CD4-positive, alpha-beta T cell (primary cell): ENCODE measurements at regions not wholly inside any gene's neighbourhood (a gene's known extent, or its start where the extent isn't known, plus 50 kb on each side); places are given as distances from the start of the nearest gene placed in this dataset.

Source experiments
- ATAC-seq: fragments of 200-7000 bp; cut with Tn5 transposase; one replicate; pipeline ENCODE4 v1.10.0; 2022; ENCODE audit warnings: mild to moderate bottlenecking; ENCODE audit not compliant: poor library complexity
- CTCF ChIA-PET: fragments of 350-600 bp; sonication (Branson Sonifier 250); formaldehyde crosslinking; loops from one replicate; lab custom pipeline; 2021; ENCODE audit warnings: antibody characterized with exemption, inconsistent platforms; lab: Charles Lee
- POLR2A ChIA-PET: fragments of 350-600 bp; sonication (Branson Sonifier 250); formaldehyde crosslinking; loops from one replicate; lab custom pipeline; 2021; ENCODE audit warnings: antibody characterized with exemption, inconsistent platforms; lab: Charles Lee
- DNase-seq, 14 experiments: peaks; one replicate each; pipeline ENCODE4 v3.0.0-alpha.2; 2013 to 2020; ENCODE audit warnings: mixed read lengths in 2 of 14
- H3K27ac ChIP-seq, 2 donors: one replicate each; pipeline versions ENCODE4 v1.5.1 to v1.7.0; 2013; ENCODE audit warnings: low read length in 2 of 2, low read depth in 1 of 2, mild to moderate bottlenecking in 1 of 2
- H3K27me3 ChIP-seq, 2 experiments: 1 replicate in 1 of 2; 2 replicates in 1 of 2; pipeline versions ENCODE4 v1.6.1 to v1.7.0; 2013; ENCODE audit warnings: low read length in 2 of 2, control low read depth in 1 of 2, mild to moderate bottlenecking in 1 of 2, moderate library complexity in 1 of 2; ENCODE audit not compliant: insufficient read depth in 2 of 2, control insufficient read depth in 1 of 2
- H3K36me3 ChIP-seq: one replicate; pipeline ENCODE4 v1.6.1; 2013; ENCODE audit warnings: low read length, control low read depth; ENCODE audit not compliant: insufficient read depth
- H3K4me1 ChIP-seq: one replicate; pipeline ENCODE4 v1.6.1; 2013; ENCODE audit warnings: low read length, control low read depth; ENCODE audit not compliant: insufficient read depth
- H3K4me3 ChIP-seq: one replicate; pipeline ENCODE4 v1.5.1; 2013; ENCODE audit warnings: mild to moderate bottlenecking, low read length, moderate library complexity
- H3K9me3 ChIP-seq, 2 experiments: 1 replicate in 1 of 2; 2 replicates in 1 of 2; pipeline versions ENCODE4 v1.6.1 to v1.7.0; 2013; ENCODE audit warnings: low read length in 2 of 2, mild to moderate bottlenecking in 2 of 2, control low read depth in 1 of 2, moderate library complexity in 1 of 2; ENCODE audit not compliant: control insufficient read depth in 1 of 2, insufficient read depth in 1 of 2
- H3K27ac Mint-ChIP-seq: one replicate; pipeline ENCODE4 v1.8.0; 2020; ENCODE audit warnings: mixed read lengths
- H3K27me3 Mint-ChIP-seq: one replicate; pipeline ENCODE4 v1.8.0; 2021; ENCODE audit warnings: mixed read lengths
- H3K36me3 Mint-ChIP-seq: one replicate; pipeline ENCODE4 v1.8.0; 2021; ENCODE audit warnings: low read depth, mixed read lengths
- H3K4me1 Mint-ChIP-seq: one replicate; pipeline ENCODE4 v1.8.0; 2021; ENCODE audit warnings: low read depth, mixed read lengths
- H3K4me3 Mint-ChIP-seq: one replicate; pipeline ENCODE4 v1.8.0; 2020; ENCODE audit warnings: mild to moderate bottlenecking, mixed read lengths
- H3K9me3 Mint-ChIP-seq: one replicate; pipeline ENCODE4 v1.8.0; 2020; ENCODE audit warnings: mixed read lengths
- intact Hi-C, 2 experiments: fragments of 100-400 bp; cut with DNase I in 1 of 2; cut with micrococcal nuclease in 1 of 2; formaldehyde crosslinking; loops; one replicate each; pipeline versions ENCODE4 v1.15.1 to v1.9.0; 2023 to 2025; cut with DNase I, micrococcal nuclease
- TF ChIP-seq, protein P1 (sequence below): fragments of 200-600 bp; IDR thresholded peaks from one replicate; pipeline ENCODE4 v1.8.0; 2022; ENCODE audit warnings: antibody characterized with exemption, mild to moderate bottlenecking

DNA sequence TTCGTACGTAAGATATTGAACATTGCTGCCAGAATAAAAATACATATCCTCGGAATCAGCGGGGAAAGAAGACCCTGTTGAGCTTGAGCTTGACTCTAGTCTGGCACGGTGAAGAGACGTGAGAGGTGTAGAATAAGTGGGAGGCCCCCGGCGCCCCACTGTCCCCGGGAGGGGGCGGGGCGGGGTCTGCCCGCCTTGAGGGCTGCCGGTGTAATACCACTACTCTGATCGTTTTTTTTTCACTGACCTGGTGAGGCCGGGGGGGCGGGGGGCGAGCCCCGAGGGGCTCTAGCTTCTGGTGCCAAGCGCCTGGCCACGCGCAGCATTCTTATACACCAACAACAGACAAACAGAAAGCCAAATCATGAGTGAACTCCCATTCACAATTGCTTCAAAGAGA lies 324.0 kb upstream of the REG3G start:
- Histone ChIP-seq H3K4me3 (no peak overlapping the region), H3K27ac (no peak overlapping the region), H3K9me3 (peaks cover 0 to 13% of the 10 kb centered on the region in 2 experiments), H3K27me3 (no peaks in the 10 kb centered on the region), H3K4me1 (no peaks in the 10 kb centered on the region), H3K36me3 (no peaks in the 10 kb centered on the region)
- Mint-ChIP-seq H3K9me3 (peaks cover 10% of the 10 kb centered on the region), H3K4me1 (no peaks in the 10 kb centered on the region), H3K27me3 (no peaks in the 10 kb centered on the region), H3K27ac (no peak overlapping the region), H3K4me3 (no peak overlapping the region), H3K36me3 (no peaks in the 10 kb centered on the region)
- intact Hi-C loops, result no loop called here
- DNase-seq, result no peak
- ATAC-seq, result no peak
- ChIA-PET POLR2A (no interaction called here), CTCF (no interaction called here)
- TF ChIP-seq, protein P1, sequence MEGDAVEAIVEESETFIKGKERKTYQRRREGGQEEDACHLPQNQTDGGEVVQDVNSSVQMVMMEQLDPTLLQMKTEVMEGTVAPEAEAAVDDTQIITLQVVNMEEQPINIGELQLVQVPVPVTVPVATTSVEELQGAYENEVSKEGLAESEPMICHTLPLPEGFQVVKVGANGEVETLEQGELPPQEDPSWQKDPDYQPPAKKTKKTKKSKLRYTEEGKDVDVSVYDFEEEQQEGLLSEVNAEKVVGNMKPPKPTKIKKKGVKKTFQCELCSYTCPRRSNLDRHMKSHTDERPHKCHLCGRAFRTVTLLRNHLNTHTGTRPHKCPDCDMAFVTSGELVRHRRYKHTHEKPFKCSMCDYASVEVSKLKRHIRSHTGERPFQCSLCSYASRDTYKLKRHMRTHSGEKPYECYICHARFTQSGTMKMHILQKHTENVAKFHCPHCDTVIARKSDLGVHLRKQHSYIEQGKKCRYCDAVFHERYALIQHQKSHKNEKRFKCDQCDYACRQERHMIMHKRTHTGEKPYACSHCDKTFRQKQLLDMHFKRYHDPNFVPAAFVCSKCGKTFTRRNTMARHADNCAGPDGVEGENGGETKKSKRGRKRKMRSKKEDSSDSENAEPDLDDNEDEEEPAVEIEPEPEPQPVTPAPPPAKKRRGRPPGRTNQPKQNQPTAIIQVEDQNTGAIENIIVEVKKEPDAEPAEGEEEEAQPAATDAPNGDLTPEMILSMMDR, result no peak

DNA sequence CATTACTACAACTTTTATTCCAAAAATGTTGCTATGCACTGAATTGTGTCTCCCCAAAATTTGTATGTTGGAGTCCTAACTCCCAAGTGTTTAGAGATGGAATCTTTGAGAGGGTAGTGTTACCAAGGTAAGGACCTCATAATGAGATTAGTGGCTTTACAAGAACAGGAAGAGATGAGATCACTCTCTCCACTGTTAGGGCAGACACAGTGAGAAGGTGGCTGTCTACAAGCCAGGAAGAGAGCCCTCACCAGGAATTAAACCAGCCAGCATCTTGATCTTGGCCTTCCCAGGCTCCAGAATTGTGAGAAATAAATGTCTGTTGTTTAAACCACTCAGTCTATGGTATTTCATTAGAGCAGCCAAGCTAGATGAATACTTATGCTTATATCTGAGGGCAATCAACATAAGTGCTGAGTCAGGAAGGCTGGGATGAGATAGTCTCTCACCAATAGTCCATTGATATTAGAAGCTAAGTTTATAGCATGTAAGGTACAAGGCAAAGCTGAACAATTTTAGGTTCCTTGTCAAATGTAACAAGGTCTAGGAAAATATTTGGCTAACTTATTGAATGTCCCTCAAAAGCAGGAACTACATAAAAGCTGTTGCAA lies 317.6 kb upstream of the REG3G start:
- H3K36me3 ChIP-seq, result no peaks in the 10 kb centered on the region
- no peak overlapping the region for H3K4me3 ChIP-seq
- Mint-ChIP-seq H3K27ac (no peak overlapping the region), H3K36me3 (no peaks in the 10 kb centered on the region), H3K4me3 (no peak overlapping the region), H3K4me1 (no peaks in the 10 kb centered on the region), H3K27me3 (no peaks in the 10 kb centered on the region), H3K9me3 (peaks cover 2% of the 10 kb centered on the region)
- ATAC-seq, result no peak
- intact Hi-C loops, result no loop called here
- no peak for DNase-seq
- no peak overlapping the region for H3K27ac ChIP-seq
- H3K27me3 ChIP-seq, result no peaks in the 10 kb centered on the region
- POLR2A ChIA-PET, result no interaction called here
- H3K9me3 ChIP-seq, result peaks cover 3 to 5% of the 10 kb centered on the region in 2 experiments
- CTCF ChIA-PET, result no interaction called here
- no peaks in the 10 kb centered on the region for H3K4me1 ChIP-seq
- TF ChIP-seq, protein P1, result no peak

DNA sequence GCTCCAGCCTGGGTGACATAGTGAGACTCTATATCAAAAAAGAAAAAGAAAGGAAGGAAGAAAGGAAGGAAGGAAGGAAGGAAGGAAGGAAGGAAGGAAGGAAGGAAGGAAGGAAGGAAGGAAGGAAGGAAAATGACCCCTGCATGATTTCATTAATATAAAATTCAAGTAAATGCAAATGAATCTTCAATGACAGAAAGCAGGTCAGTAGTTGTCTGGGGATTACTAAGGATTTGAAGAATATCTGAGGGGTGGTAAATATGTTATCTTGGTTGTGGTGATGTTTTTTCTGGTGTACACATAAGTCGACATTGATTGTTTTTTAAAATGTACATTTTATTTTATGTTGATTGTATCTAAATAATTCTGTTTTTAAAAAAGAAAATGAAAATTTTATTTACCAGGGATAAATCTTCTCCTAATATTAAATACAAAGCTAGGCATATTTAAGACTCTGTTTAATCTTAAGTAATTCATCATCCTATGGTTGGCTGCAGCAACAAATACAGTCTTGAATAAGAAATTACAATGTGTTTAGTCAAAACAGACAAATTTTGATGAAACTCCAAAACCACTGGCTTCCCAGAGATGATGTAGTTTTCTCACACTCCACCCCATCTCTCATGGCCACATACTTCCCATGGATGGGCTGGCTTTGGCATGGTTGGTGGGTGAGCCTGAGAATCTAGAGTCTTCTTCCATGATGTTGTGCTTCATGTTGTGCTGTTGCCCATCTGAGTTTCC lies 314.7 kb upstream of the REG3G start:
- Histone ChIP-seq H3K9me3 (peaks cover 3 to 5% of the 10 kb centered on the region in 2 experiments), H3K27me3 (no peaks in the 10 kb centered on the region), H3K36me3 (no peaks in the 10 kb centered on the region), H3K4me1 (no peaks in the 10 kb centered on the region), H3K27ac (no peak overlapping the region), H3K4me3 (no peak overlapping the region)
- no peaks in the 10 kb centered on the region for H3K36me3 Mint-ChIP-seq
- no peaks in the 10 kb centered on the region for H3K4me1 Mint-ChIP-seq
- peaks cover 4% of the 10 kb centered on the region for H3K9me3 Mint-ChIP-seq
- intact Hi-C loops, result no loop called here
- ChIA-PET CTCF (no interaction called here), POLR2A (no interaction called here)
- H3K27me3 Mint-ChIP-seq, result no peaks in the 10 kb centered on the region
- DNase-seq, result no peak
- TF ChIP-seq, protein P1, result no peak
- no peak overlapping the region for H3K4me3 Mint-ChIP-seq
- ATAC-seq, result no peak
- no peak overlapping the region for H3K27ac Mint-ChIP-seq
